ENCODE measurements at regions not wholly inside any gene's neighbourhood (a gene's known extent, or its start where the extent isn't known, plus 50 kb on each side); places are given as distances from the start of the nearest gene placed in this dataset.

GRCh38 chr14:41957459-41957858 is 350.8 kb downstream of the LRFN5 start:
- TF ChIP-seq, protein P1, sequence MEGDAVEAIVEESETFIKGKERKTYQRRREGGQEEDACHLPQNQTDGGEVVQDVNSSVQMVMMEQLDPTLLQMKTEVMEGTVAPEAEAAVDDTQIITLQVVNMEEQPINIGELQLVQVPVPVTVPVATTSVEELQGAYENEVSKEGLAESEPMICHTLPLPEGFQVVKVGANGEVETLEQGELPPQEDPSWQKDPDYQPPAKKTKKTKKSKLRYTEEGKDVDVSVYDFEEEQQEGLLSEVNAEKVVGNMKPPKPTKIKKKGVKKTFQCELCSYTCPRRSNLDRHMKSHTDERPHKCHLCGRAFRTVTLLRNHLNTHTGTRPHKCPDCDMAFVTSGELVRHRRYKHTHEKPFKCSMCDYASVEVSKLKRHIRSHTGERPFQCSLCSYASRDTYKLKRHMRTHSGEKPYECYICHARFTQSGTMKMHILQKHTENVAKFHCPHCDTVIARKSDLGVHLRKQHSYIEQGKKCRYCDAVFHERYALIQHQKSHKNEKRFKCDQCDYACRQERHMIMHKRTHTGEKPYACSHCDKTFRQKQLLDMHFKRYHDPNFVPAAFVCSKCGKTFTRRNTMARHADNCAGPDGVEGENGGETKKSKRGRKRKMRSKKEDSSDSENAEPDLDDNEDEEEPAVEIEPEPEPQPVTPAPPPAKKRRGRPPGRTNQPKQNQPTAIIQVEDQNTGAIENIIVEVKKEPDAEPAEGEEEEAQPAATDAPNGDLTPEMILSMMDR (IDR thresholded peaks at IDR 0.05; ENCODE audit: low read depth, low read length, poor library complexity, severe bottlenecking) = no peak
- no peak for TF ChIP-seq EZH2phosphoT487 (IDR thresholded peaks at IDR 0.05; ENCODE audit: borderline replicate concordance, low read length)
